Smooth muscle cell (in vitro differentiated cells): ENCODE measurements at regions not wholly inside any gene's neighbourhood (a gene's known extent, or its start where the extent isn't known, plus 50 kb on each side); places are given as distances from the start of the nearest gene placed in this dataset.

Experiments
- DNase-seq: peaks from one replicate; lab custom pipeline; 2025; ENCODE audit not compliant: unreplicated experiment; lab: John Stamatoyannopoulos, UW
- H2AFZ ChIP-seq: fragments of 200-600 bp; sonication (generic); 2 replicates; pipeline ENCODE4 v1.6.0; 2016; ENCODE audit warnings: antibody characterized with exemption, low read depth, mild to moderate bottlenecking
- H3F3A ChIP-seq: fragments of 200-600 bp; sonication (generic); 2 replicates; pipeline ENCODE4 v1.6.0; 2017; ENCODE audit warnings: antibody characterized with exemption, low read depth
- H3K27ac ChIP-seq: fragments of 200-600 bp; sonication (generic); 2 replicates; pipeline ENCODE4 v1.5.1; 2016; ENCODE audit warnings: low read depth, mild to moderate bottlenecking
- H3K27me3 ChIP-seq: fragments of 200-600 bp; sonication (generic); 2 replicates; pipeline ENCODE4 v1.6.1; 2016; ENCODE audit warnings: low read depth, mild to moderate bottlenecking
- H3K36me3 ChIP-seq: fragments of 200-600 bp; sonication (generic); 2 replicates; pipeline ENCODE4 v1.5.1; 2016; ENCODE audit warnings: low read depth
- H3K4me1 ChIP-seq: fragments of 200-600 bp; sonication (generic); 2 replicates; pipeline ENCODE4 v1.5.1; 2016; ENCODE audit warnings: low read depth
- H3K4me2 ChIP-seq: fragments of 200-600 bp; sonication (generic); 2 replicates; pipeline ENCODE4 v1.6.0; 2016; ENCODE audit warnings: mild to moderate bottlenecking
- H3K4me3 ChIP-seq: fragments of 200-600 bp; sonication (generic); 2 replicates; pipeline ENCODE4 v1.5.1; 2016; ENCODE audit warnings: mild to moderate bottlenecking
- H3K79me2 ChIP-seq: fragments of 200-600 bp; sonication (generic); 2 replicates; pipeline ENCODE4 v1.6.0; 2016; ENCODE audit warnings: low read depth, mild to moderate bottlenecking
- H3K9ac ChIP-seq: fragments of 200-600 bp; sonication (generic); 2 replicates; pipeline ENCODE4 v1.6.0; 2016; ENCODE audit warnings: low read depth
- H3K9me3 ChIP-seq: fragments of 200-600 bp; sonication (generic); replicated peaks from 2 replicates; pipeline ENCODE4 v1.5.1; 2016; ENCODE audit warnings: low read depth
- H4K20me1 ChIP-seq: fragments of 200-600 bp; sonication (generic); 2 replicates; pipeline ENCODE4 v1.6.0; 2016; ENCODE audit warnings: low read depth
- CTCF ChIP-seq: fragments of 200-600 bp; sonication (generic); IDR thresholded peaks from 2 replicates; pipeline ENCODE4 v1.5.1; 2017; ENCODE audit warnings: borderline replicate concordance, mild to moderate bottlenecking, antibody characterized with exemption; ENCODE audit not compliant: insufficient read depth, poor library complexity, severe bottlenecking
- WGBS: methylation state at CpG from one replicate; pipeline ENCODE4 v1.1.7; 2016; ENCODE audit warnings: low lambda C conversion rate; 5-methylcytosine and 5-hydroxymethylcytosine counted together

- H3K4me2 ChIP-seq: no peak overlapping the region
- no peaks in the 10 kb centered on the region for H4K20me1 ChIP-seq
- H3K4me1 ChIP-seq: no peaks in the 10 kb centered on the region
- no peak overlapping the region for H3K9ac ChIP-seq
- no peaks in the 10 kb centered on the region for H3K27me3 ChIP-seq
- no peak overlapping the region for H2AFZ ChIP-seq
- no peaks in the 10 kb centered on the region for H3K9me3 ChIP-seq
- no peaks in the 10 kb centered on the region for H3K36me3 ChIP-seq
- H3K4me3 ChIP-seq: no peak overlapping the region
- no peak for DNase-seq
- WGBS: 41% methylated on average over 2 of the region's 2 CpGs
- no peaks in the 10 kb centered on the region for H3F3A ChIP-seq
- no peak for TF ChIP-seq CTCF
- no peak overlapping the region for H3K27ac ChIP-seq
- H3K79me2 ChIP-seq: no peaks in the 10 kb centered on the region
These were observed 321.0 kb downstream of the ACTL7B start for GRCh38 chr9:108534741-108535140.

GRCh38 chr9:108530141-108530540, 325.6 kb downstream of the ACTL7B start:
- H3K9ac ChIP-seq: no peak overlapping the region
- H3K4me2 ChIP-seq: no peak overlapping the region
- H3K9me3 ChIP-seq: no peaks in the 10 kb centered on the region
- no peak for TF ChIP-seq CTCF
- H3K4me3 ChIP-seq: no peak overlapping the region
- H3K4me1 ChIP-seq: no peaks in the 10 kb centered on the region
- no peaks in the 10 kb centered on the region for H3K36me3 ChIP-seq
- H2AFZ ChIP-seq: no peak overlapping the region
- H3K27ac ChIP-seq: no peak overlapping the region
- WGBS: 93% methylated on average over 29 of the region's 29 CpGs
- no peaks in the 10 kb centered on the region for H3K79me2 ChIP-seq
- H3K27me3 ChIP-seq: no peaks in the 10 kb centered on the region
- no peak for DNase-seq
- no peaks in the 10 kb centered on the region for H3F3A ChIP-seq
- H4K20me1 ChIP-seq: no peaks in the 10 kb centered on the region

- no peak for DNase-seq
- H3K4me2 ChIP-seq: no peak overlapping the region
- no peak overlapping the region for H2AFZ ChIP-seq
- no peak for TF ChIP-seq CTCF
- no peaks in the 10 kb centered on the region for H3K9me3 ChIP-seq
- no peak overlapping the region for H3K27ac ChIP-seq
- H3K4me3 ChIP-seq: no peak overlapping the region
- H3K36me3 ChIP-seq: no peaks in the 10 kb centered on the region
- H3K9ac ChIP-seq: no peak overlapping the region
- H3F3A ChIP-seq: no peaks in the 10 kb centered on the region
- no peaks in the 10 kb centered on the region for H4K20me1 ChIP-seq
- 76% methylated on average over 5 of the region's 5 CpGs for WGBS
- H3K27me3 ChIP-seq: no peaks in the 10 kb centered on the region
- no peaks in the 10 kb centered on the region for H3K79me2 ChIP-seq
- H3K4me1 ChIP-seq: no peaks in the 10 kb centered on the region
These were observed 327.6 kb downstream of the ACTL7B start for GRCh38 chr9:108528231-108528630.

- Histone ChIP-seq H3K27ac (no peak overlapping the region), H3K9me3 (no peaks in the 10 kb centered on the region), H3K4me3 (no peak overlapping the region), H3K79me2 (no peaks in the 10 kb centered on the region), H3K27me3 (no peaks in the 10 kb centered on the region), H3F3A (no peaks in the 10 kb centered on the region), H3K9ac (no peak overlapping the region), H3K4me2 (no peak overlapping the region), H3K4me1 (no peaks in the 10 kb centered on the region), H3K36me3 (no peaks in the 10 kb centered on the region), H2AFZ (no peak overlapping the region), H4K20me1 (no peaks in the 10 kb centered on the region)
- 71% methylated on average over 1 of the region's 1 CpG for WGBS
- TF ChIP-seq CTCF: no peak
- no peak for DNase-seq
These were observed 329.3 kb downstream of the ACTL7B start for GRCh38 chr9:108526518-108526917.
